GM12892 (cell line): ENCODE measurements at regions not wholly inside any gene's neighbourhood (a gene's known extent, or its start where the extent isn't known, plus 50 kb on each side); places are given as distances from the start of the nearest gene placed in this dataset.

Experiments
- POLR2A ChIP-seq: IDR thresholded peaks from 2 replicates; pipeline ENCODE4 v1.6.1; 2011; ENCODE audit warnings: low read depth, low read length, control low read depth
- POLR2AphosphoS5 ChIP-seq: IDR thresholded peaks from 2 replicates; pipeline ENCODE4 v1.6.1; 2011; ENCODE audit warnings: low read depth, low read length, control low read depth
- TAF1 ChIP-seq: IDR thresholded peaks from 2 replicates; pipeline ENCODE4 v1.6.1; 2011; ENCODE audit warnings: low read depth, mild to moderate bottlenecking, control low read depth, low read length, borderline replicate concordance

DNA sequence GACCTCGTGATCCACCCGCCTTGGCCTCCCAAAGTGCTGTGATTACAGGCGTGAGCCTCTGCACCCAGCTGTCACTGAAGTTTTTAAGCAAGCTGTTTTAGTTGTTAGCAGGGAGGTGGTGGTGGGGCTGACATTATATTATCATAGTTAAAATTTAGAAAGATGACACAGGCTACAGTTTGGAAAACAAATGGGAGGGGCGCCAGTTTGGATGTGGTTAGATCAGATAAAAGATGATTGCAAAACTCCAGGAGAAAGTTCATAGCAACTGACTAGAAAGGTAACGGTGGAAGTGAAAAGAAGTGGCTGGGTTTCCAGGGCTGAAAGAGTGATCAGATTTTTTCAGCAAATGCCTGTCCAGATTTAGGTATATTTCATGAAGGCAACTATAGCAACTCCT is 311.9 kb upstream of the CITED2 start:
- TF ChIP-seq POLR2AphosphoS5 (no peak), POLR2A (no peak), TAF1 (no peak)
